Mucosa of descending colon (tissue), 3 donors: ENCODE measurements at regions not wholly inside any gene's neighbourhood (a gene's known extent, or its start where the extent isn't known, plus 50 kb on each side); places are given as distances from the start of the nearest gene placed in this dataset.

Experiments used
- ATAC-seq: fragments of 200-7000 bp; cut with Tn5 transposase; one replicate; pipeline ENCODE4 v1.9.1; 2020; ENCODE audit warnings: mild to moderate bottlenecking, moderate library complexity
- DNase-seq, 3 donors: peaks; one replicate each; pipeline ENCODE4 v3.0.0-alpha.2; 2020
- H3K36me3 ChIP-seq: fragments of 200-600 bp; one replicate; pipeline ENCODE4 v1.8.0; 2021; ENCODE audit warnings: low read depth, mild to moderate bottlenecking
- H3K4me1 ChIP-seq: fragments of 200-600 bp; one replicate; pipeline ENCODE4 v1.8.0; 2021; ENCODE audit warnings: low read depth, mild to moderate bottlenecking
- H3K4me3 ChIP-seq: fragments of 200-600 bp; one replicate; pipeline ENCODE4 v1.8.0; 2021; ENCODE audit warnings: mild to moderate bottlenecking
- H3K9me3 ChIP-seq: fragments of 200-600 bp; one replicate; pipeline ENCODE4 v1.8.0; 2021; ENCODE audit warnings: mild to moderate bottlenecking
- CTCF ChIP-seq: fragments of 200-600 bp; IDR thresholded peaks from one replicate; pipeline ENCODE4 v1.8.0; 2022; ENCODE audit warnings: antibody characterized with exemption, mild to moderate bottlenecking
- intact Hi-C, 2 donors: fragments of 100-400 bp; cut with DNase I in 1 of 2; cut with micrococcal nuclease in 1 of 2; formaldehyde crosslinking; loops; one replicate each; pipeline versions ENCODE4 v1.11.0 to v1.11.1; 2022; cut with DNase I, micrococcal nuclease
- donor health status: DM: no; HTN: no; CAD: no; lungs with moderate emphysema.
- donor health status: DM: no; HTN: no; CAD: no.
- donor health status: DM: no; HTN: yes; CAD: no.

- intact Hi-C loops: no loop called here
- Histone ChIP-seq H3K4me3 (no peak overlapping the region), H3K36me3 (no peaks in the 10 kb centered on the region), H3K9me3 (no peaks in the 10 kb centered on the region), H3K4me1 (no peaks in the 10 kb centered on the region)
- ATAC-seq (no peak), DNase-seq (no peak)
- TF ChIP-seq CTCF: no peak
Measured at GRCh38 chr10:121681997-121682687, 83.9 kb upstream of the FGFR2 start.

GRCh38 chr10:121680879-121681655 lies 82.8 kb upstream of the FGFR2 start:
- H3K9me3 ChIP-seq: no peaks in the 10 kb centered on the region
- DNase-seq: no peak
- no peaks in the 10 kb centered on the region for H3K4me1 ChIP-seq
- intact Hi-C loops: no loop called here
- H3K36me3 ChIP-seq: no peaks in the 10 kb centered on the region
- ATAC-seq: no peak
- no peak overlapping the region for H3K4me3 ChIP-seq
- no peak for TF ChIP-seq CTCF

- Histone ChIP-seq H3K36me3 (no peaks in the 10 kb centered on the region), H3K4me3 (no peak overlapping the region), H3K9me3 (no peaks in the 10 kb centered on the region), H3K4me1 (no peaks in the 10 kb centered on the region)
- intact Hi-C loops: no loop called here
- TF ChIP-seq CTCF: no peak
- ATAC-seq (no peak), DNase-seq (no peak)
Measured at GRCh38 chr10:121679916-121680315, 81.7 kb upstream of the FGFR2 start.

GRCh38 chr10:121678631-121679174 lies 80.5 kb upstream of the FGFR2 start:
- no peaks in the 10 kb centered on the region for H3K4me1 ChIP-seq
- intact Hi-C loops: no loop called here
- no peak for ATAC-seq
- no peaks in the 10 kb centered on the region for H3K36me3 ChIP-seq
- H3K4me3 ChIP-seq: no peak overlapping the region
- no peak for TF ChIP-seq CTCF
- no peak for DNase-seq
- no peaks in the 10 kb centered on the region for H3K9me3 ChIP-seq

GRCh38 chr10:121677880-121678279 lies 79.6 kb upstream of the FGFR2 start:
- Histone ChIP-seq H3K36me3 (no peaks in the 10 kb centered on the region), H3K4me3 (no peak overlapping the region), H3K4me1 (no peaks in the 10 kb centered on the region), H3K9me3 (no peaks in the 10 kb centered on the region)
- DNase-seq (no peak), ATAC-seq (no peak)
- intact Hi-C loops: no loop called here
- no peak for TF ChIP-seq CTCF
